ENCODE measurements at regions not wholly inside any gene's neighbourhood (a gene's known extent, or its start where the extent isn't known, plus 50 kb on each side); places are given as distances from the start of the nearest gene placed in this dataset.
"Not testable (repeated sequence)": the region's sequence is repeated elsewhere in the genome, so short reads cannot be mapped to it uniquely, and the experiment has no call there.

- DNase-seq = no peak
These were observed 364.9 kb upstream of the FLRT2 start for GRCh38 chr14:85165094-85165493.

- DNase-seq = no peak
These were observed 360.6 kb upstream of the FLRT2 start for GRCh38 chr14:85169381-85169780.

- no peak for DNase-seq
These were observed 357.7 kb upstream of the FLRT2 start for GRCh38 chr14:85172290-85172689.

GRCh38 chr14:85172889-85173477 is 357.0 kb upstream of the FLRT2 start:
- DNase-seq = no peak

- DNase-seq = no peak
These were observed 354.4 kb upstream of the FLRT2 start for GRCh38 chr14:85175556-85175955.

- DNase-seq = no peak
These were observed 351.1 kb upstream of the FLRT2 start for GRCh38 chr14:85178864-85179263.

GRCh38 chr14:85180876-85181275 is 349.1 kb upstream of the FLRT2 start:
- DNase-seq = no peak

- no peak for DNase-seq
These were observed 347.7 kb upstream of the FLRT2 start for GRCh38 chr14:85182282-85182681.

GRCh38 chr14:85186082-85186481 is 343.9 kb upstream of the FLRT2 start:
- DNase-seq = no peak

- DNase-seq = no peak
These were observed 342.4 kb upstream of the FLRT2 start for GRCh38 chr14:85187521-85187920.

GRCh38 chr14:85188836-85189235 is 341.1 kb upstream of the FLRT2 start:
- no peak for DNase-seq

- DNase-seq = not testable (repeated sequence)
These were observed 340.7 kb upstream of the FLRT2 start for GRCh38 chr14:85189253-85189652.

GRCh38 chr14:85190251-85190650 is 339.7 kb upstream of the FLRT2 start:
- no peak for DNase-seq

GRCh38 chr14:85191986-85192385 is 338.0 kb upstream of the FLRT2 start:
- no peak for DNase-seq

GRCh38 chr14:85195872-85196477 is 334.0 kb upstream of the FLRT2 start:
- DNase-seq = no peak

GRCh38 chr14:85198001-85198400 is 331.9 kb upstream of the FLRT2 start:
- no peak for DNase-seq

- DNase-seq = no peak
These were observed 324.1 kb upstream of the FLRT2 start for GRCh38 chr14:85205875-85206274.

- no peak for DNase-seq
These were observed 315.5 kb upstream of the FLRT2 start for GRCh38 chr14:85214471-85214870.

GRCh38 chr14:85217412-85217811 is 312.5 kb upstream of the FLRT2 start:
- no peak for DNase-seq

- DNase-seq = no peak
These were observed 311.0 kb upstream of the FLRT2 start for GRCh38 chr14:85218982-85219381.

GRCh38 chr14:85221832-85222231 is 308.1 kb upstream of the FLRT2 start:
- no peak for DNase-seq

- DNase-seq = no peak
These were observed 307.6 kb upstream of the FLRT2 start for GRCh38 chr14:85222341-85222740.

- DNase-seq = no peak
These were observed 306.3 kb upstream of the FLRT2 start for GRCh38 chr14:85223667-85224066.

- DNase-seq = no peak
These were observed 305.7 kb upstream of the FLRT2 start for GRCh38 chr14:85224241-85224640.

GRCh38 chr14:85233756-85234155 is 296.2 kb upstream of the FLRT2 start:
- no peak for DNase-seq

Data from left hindlimb (tissue), 1 donor.